Bronchial epithelial cell (primary cell): ENCODE measurements at regions not wholly inside any gene's neighbourhood (a gene's known extent, or its start where the extent isn't known, plus 50 kb on each side); places are given as distances from the start of the nearest gene placed in this dataset.
"Not testable (repeated sequence)": the region's sequence is repeated elsewhere in the genome, so short reads cannot be mapped to it uniquely, and the experiment has no call there.

Experiments used
- DNase-seq: peaks from one replicate; pipeline ENCODE4 v3.0.0-alpha.2; 2010; ENCODE audit warnings: low read depth
- FAIRE-seq: peaks from 2 replicates; lab custom pipeline; 2011; peaks lifted over from hg19 to GRCh38; lab: Jason Lieb, UNC
- H3K27me3 ChIP-seq: 2 replicates; pipeline ENCODE4 v1.5.1; 2011; ENCODE audit warnings: low read length; ENCODE audit not compliant: control insufficient read depth, insufficient read depth
- H3K36me3 ChIP-seq: 2 replicates; pipeline ENCODE4 v1.5.1; 2011; ENCODE audit warnings: low read length; ENCODE audit not compliant: control insufficient read depth, insufficient read depth
- H3K4me3 ChIP-seq: 2 replicates; pipeline ENCODE4 v1.5.1; 2011; ENCODE audit warnings: mild to moderate bottlenecking, low read depth, low read length, control low read depth
- TF ChIP-seq, protein P1 (sequence below): IDR thresholded peaks from 2 replicates; pipeline ENCODE4 v1.5.1; 2011; ENCODE audit warnings: mild to moderate bottlenecking, moderate library complexity, low read length, control low read depth, inconsistent platforms; ENCODE audit not compliant: insufficient read depth, severe bottlenecking

DNA sequence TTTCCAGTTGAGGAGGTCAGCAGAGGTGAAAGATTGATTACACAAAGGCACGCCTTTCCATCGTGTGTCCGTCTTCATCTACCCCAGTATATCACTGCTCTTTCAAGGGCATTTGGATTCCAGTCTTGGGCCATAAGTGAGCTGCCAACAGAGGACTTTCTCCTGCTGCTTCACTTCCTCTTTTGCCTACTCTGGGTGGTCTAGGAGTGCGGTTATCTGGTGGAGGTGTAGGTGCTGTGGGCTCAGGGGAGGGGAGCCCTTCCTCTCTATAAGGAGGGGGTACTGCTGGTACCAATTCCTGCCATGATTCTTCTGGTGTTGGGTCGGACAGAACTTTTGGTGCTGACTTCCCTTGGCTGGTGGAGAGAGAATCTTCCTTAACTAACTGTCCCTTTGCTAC is 83.1 kb upstream of the VEPH1 start:
- FAIRE-seq = no peak
- Histone ChIP-seq H3K27me3 (no peaks in the 10 kb centered on the region), H3K36me3 (no peaks in the 10 kb centered on the region), H3K4me3 (no peak overlapping the region)
- TF ChIP-seq, protein P1, sequence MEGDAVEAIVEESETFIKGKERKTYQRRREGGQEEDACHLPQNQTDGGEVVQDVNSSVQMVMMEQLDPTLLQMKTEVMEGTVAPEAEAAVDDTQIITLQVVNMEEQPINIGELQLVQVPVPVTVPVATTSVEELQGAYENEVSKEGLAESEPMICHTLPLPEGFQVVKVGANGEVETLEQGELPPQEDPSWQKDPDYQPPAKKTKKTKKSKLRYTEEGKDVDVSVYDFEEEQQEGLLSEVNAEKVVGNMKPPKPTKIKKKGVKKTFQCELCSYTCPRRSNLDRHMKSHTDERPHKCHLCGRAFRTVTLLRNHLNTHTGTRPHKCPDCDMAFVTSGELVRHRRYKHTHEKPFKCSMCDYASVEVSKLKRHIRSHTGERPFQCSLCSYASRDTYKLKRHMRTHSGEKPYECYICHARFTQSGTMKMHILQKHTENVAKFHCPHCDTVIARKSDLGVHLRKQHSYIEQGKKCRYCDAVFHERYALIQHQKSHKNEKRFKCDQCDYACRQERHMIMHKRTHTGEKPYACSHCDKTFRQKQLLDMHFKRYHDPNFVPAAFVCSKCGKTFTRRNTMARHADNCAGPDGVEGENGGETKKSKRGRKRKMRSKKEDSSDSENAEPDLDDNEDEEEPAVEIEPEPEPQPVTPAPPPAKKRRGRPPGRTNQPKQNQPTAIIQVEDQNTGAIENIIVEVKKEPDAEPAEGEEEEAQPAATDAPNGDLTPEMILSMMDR = no peak
- no peak for DNase-seq

DNA sequence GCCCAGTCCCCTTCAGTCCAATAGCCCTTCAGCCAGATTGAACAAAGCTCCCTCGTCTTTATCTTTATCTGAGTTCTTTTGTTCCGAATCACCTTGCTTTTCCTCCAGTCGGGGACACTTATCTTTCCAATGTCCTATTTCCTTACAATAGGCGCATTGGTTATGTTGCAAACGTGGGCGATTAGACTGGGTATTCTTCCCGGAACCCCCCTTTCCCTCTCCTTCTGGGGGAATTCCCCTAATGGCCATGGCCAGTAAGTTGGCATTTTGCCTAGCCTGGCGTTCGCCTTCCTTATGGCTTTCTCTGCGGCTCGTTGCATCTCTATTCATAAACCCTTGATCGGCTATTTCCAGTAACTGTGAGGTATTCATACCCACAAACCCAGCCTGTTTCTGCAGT is 82.2 kb upstream of the VEPH1 start:
- FAIRE-seq = no peak

GRCh38 chr3:157582637-157582973 is 79.4 kb upstream of the VEPH1 start:
- TF ChIP-seq, protein P1 = no peak
- DNase-seq (no peak), FAIRE-seq (no peak)
- H3K27me3 ChIP-seq = no peaks in the 10 kb centered on the region
- no peak overlapping the region for H3K4me3 ChIP-seq
- H3K36me3 ChIP-seq = no peaks in the 10 kb centered on the region

More for the DNA sequence above, 82.2 kb upstream of the VEPH1 start:
- TF ChIP-seq, protein P1 = no peak
- DNase-seq = no peak
- Histone ChIP-seq H3K36me3 (no peaks in the 10 kb centered on the region), H3K27me3 (no peaks in the 10 kb centered on the region), H3K4me3 (no peak overlapping the region)

- H3K36me3 ChIP-seq, FAIRE-seq, H3K4me3 ChIP-seq, H3K27me3 ChIP-seq, DNase-seq: not testable (repeated sequence)
Observed at GRCh38 chr3:157581956-157582636, 78.9 kb upstream of the VEPH1 start.

- H3K27me3 ChIP-seq = no peaks in the 10 kb centered on the region
- DNase-seq = no peak
- no peak overlapping the region for H3K4me3 ChIP-seq
- no peak for FAIRE-seq
- TF ChIP-seq, protein P1 = no peak
- H3K36me3 ChIP-seq = no peaks in the 10 kb centered on the region
Observed at GRCh38 chr3:157581371-157581770, 78.2 kb upstream of the VEPH1 start.

DNA sequence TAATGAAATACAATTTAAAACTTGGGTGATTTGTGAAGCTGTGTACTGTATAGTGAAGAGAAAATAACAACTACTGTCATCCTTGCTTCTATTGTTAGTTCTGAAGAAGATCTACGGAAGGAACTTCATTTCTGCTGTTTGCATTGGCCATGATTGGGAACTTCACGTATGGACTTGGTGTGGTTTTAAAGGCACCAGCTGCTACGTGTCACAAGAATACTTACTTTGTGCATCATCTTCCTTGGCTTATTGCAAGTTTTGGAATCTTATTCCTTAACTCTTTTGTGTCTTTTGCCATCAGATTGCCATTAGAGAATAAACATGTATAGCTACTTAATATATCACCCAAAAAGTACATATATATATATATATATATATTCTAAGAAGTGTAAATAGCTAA is 75.0 kb upstream of the VEPH1 start:
- no peak for DNase-seq
- Histone ChIP-seq H3K4me3 (no peak overlapping the region), H3K27me3 (no peaks in the 10 kb centered on the region), H3K36me3 (no peaks in the 10 kb centered on the region)
- TF ChIP-seq, protein P1 = no peak
- no peak for FAIRE-seq
